Breast epithelium (tissue), 3 donors: ENCODE measurements at regions not wholly inside any gene's neighbourhood (a gene's known extent, or its start where the extent isn't known, plus 50 kb on each side); places are given as distances from the start of the nearest gene placed in this dataset.

Source experiments
- POLR2A ChIP-seq: fragments of 450-650 bp; IDR thresholded peaks from one replicate; pipeline ENCODE4 v1.6.1; 2016; ENCODE audit warnings: antibody characterized with exemption, mild to moderate bottlenecking, moderate library complexity
- POLR2AphosphoS5 ChIP-seq, 3 donors: sonication (generic); formaldehyde crosslinking; IDR thresholded peaks; one replicate each; pipeline ENCODE4 v1.6.1; 2017; ENCODE audit warnings: antibody characterized with exemption in 3 of 3
- TF ChIP-seq, protein P1 (sequence below), 3 donors: fragments of 450-650 bp; IDR thresholded peaks; one replicate each; pipeline ENCODE4 v1.5.1; 2016 to 2017; ENCODE audit warnings: antibody characterized with exemption in 3 of 3, mild to moderate bottlenecking in 3 of 3, moderate library complexity in 3 of 3

DNA sequence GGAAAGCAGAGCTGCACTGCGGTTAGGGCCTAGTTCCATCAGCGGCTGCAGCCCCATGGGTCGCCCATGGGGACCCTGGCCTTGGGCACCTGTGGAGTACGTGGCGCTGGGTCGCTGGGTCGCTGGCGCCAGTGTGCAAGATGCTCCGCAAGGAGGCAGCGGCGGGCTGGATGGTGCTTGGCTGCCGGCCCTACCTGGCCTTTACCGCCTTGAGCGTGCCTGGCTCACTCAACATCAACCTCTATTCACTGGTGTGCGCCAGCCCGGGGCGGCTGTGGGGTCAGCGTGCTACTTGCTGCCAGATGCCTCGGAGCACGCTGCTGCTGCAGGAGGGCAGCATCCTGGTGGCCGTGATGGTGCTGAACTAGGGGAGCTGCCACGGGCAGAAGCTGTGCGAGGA, 85.1 kb upstream of the RHOU start:
- TF ChIP-seq, protein P1, sequence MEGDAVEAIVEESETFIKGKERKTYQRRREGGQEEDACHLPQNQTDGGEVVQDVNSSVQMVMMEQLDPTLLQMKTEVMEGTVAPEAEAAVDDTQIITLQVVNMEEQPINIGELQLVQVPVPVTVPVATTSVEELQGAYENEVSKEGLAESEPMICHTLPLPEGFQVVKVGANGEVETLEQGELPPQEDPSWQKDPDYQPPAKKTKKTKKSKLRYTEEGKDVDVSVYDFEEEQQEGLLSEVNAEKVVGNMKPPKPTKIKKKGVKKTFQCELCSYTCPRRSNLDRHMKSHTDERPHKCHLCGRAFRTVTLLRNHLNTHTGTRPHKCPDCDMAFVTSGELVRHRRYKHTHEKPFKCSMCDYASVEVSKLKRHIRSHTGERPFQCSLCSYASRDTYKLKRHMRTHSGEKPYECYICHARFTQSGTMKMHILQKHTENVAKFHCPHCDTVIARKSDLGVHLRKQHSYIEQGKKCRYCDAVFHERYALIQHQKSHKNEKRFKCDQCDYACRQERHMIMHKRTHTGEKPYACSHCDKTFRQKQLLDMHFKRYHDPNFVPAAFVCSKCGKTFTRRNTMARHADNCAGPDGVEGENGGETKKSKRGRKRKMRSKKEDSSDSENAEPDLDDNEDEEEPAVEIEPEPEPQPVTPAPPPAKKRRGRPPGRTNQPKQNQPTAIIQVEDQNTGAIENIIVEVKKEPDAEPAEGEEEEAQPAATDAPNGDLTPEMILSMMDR (IDR thresholded peaks at IDR 0.05), result no peak
- TF ChIP-seq POLR2AphosphoS5 (IDR thresholded peaks at IDR 0.05), result no peak
- TF ChIP-seq POLR2A, result no peak
